Neuronal stem cell (in vitro differentiated cells): ENCODE measurements at regions not wholly inside any gene's neighbourhood (a gene's known extent, or its start where the extent isn't known, plus 50 kb on each side); places are given as distances from the start of the nearest gene placed in this dataset.

Source experiments
- DNase-seq: peaks from one replicate; pipeline ENCODE4 v3.0.0-alpha.2; 2013; ENCODE audit warnings: low spot score
- H2AFZ ChIP-seq: one replicate; pipeline ENCODE4 v1.6.1; 2013; ENCODE audit warnings: mild to moderate bottlenecking, low read length, inconsistent platforms
- H2AK5ac ChIP-seq: 2 replicates; pipeline ENCODE4 v1.6.1; 2013; ENCODE audit warnings: low read depth, mild to moderate bottlenecking, inconsistent platforms, low read length, moderate library complexity, mixed read lengths
- H2BK120ac ChIP-seq: 2 replicates; pipeline ENCODE4 v1.6.1; 2013; ENCODE audit warnings: low read depth, mild to moderate bottlenecking, inconsistent platforms, low read length, moderate library complexity, mixed read lengths
- H2BK12ac ChIP-seq: one replicate; pipeline ENCODE4 v1.6.1; 2013; ENCODE audit warnings: low read length, inconsistent platforms
- H2BK15ac ChIP-seq: 2 replicates; pipeline ENCODE4 v1.6.1; 2013; ENCODE audit warnings: mild to moderate bottlenecking, low read length, inconsistent platforms, mixed read lengths
- H2BK5ac ChIP-seq: one replicate; pipeline ENCODE4 v1.6.1; 2013; ENCODE audit warnings: inconsistent platforms, mild to moderate bottlenecking, low read length, moderate library complexity
- H3K14ac ChIP-seq: one replicate; pipeline ENCODE4 v1.6.1; 2013; ENCODE audit warnings: low read length, inconsistent platforms
- H3K18ac ChIP-seq: 2 replicates; pipeline ENCODE4 v1.6.1; 2013; ENCODE audit warnings: low read length, inconsistent platforms
- H3K23ac ChIP-seq: 2 replicates; pipeline ENCODE4 v1.6.1; 2013; ENCODE audit warnings: low read depth, mild to moderate bottlenecking, mixed read lengths, low read length, inconsistent platforms; ENCODE audit not compliant: poor library complexity
- H3K27ac ChIP-seq: replicated peaks from 3 replicates; pipeline ENCODE4 v1.5.1; 2013; ENCODE audit warnings: low read length, inconsistent platforms
- H3K27me3 ChIP-seq, 3 experiments: 2 replicates each; pipeline ENCODE4 v1.6.1; 2013; ENCODE audit warnings: low read length in 3 of 3, mild to moderate bottlenecking in 2 of 3, inconsistent platforms in 1 of 3, low read depth in 1 of 3, mixed read lengths in 1 of 3, moderate library complexity in 1 of 3; ENCODE audit not compliant: control insufficient read depth in 3 of 3, insufficient read depth in 3 of 3
- H3K36me3 ChIP-seq, 2 donors: replicated peaks in 1 of 2; 2 replicates each; pipeline ENCODE4 v1.6.1; 2013; ENCODE audit warnings: low read length in 2 of 2; ENCODE audit not compliant: control insufficient read depth in 2 of 2, insufficient read depth in 2 of 2
- H3K4ac ChIP-seq: 2 replicates; pipeline ENCODE4 v1.6.1; 2013; ENCODE audit warnings: inconsistent platforms, mild to moderate bottlenecking, low read length, moderate library complexity
- H3K4me1 ChIP-seq, 2 donors: 1 replicate in 1 of 2; 2 replicates in 1 of 2; pipeline ENCODE4 v1.6.1; 2013; ENCODE audit warnings: low read length in 2 of 2, low read depth in 1 of 2; ENCODE audit not compliant: control insufficient read depth in 2 of 2, insufficient read depth in 1 of 2
- H3K4me2 ChIP-seq: one replicate; pipeline ENCODE4 v1.6.1; 2013; ENCODE audit warnings: mild to moderate bottlenecking, low read length, inconsistent platforms; ENCODE audit not compliant: insufficient read depth, poor library complexity, severe bottlenecking
- H3K4me3 ChIP-seq, 2 donors: 2 replicates each; pipeline ENCODE4 v1.5.1; 2013; ENCODE audit warnings: low read length in 2 of 2, mild to moderate bottlenecking in 2 of 2, inconsistent platforms in 1 of 2, moderate library complexity in 1 of 2
- H3K79me1 ChIP-seq: one replicate; pipeline ENCODE4 v1.6.1; 2013; ENCODE audit warnings: low read depth, mild to moderate bottlenecking, inconsistent platforms, low read length, moderate library complexity
- H3K9ac ChIP-seq: one replicate; pipeline ENCODE4 v1.6.1; 2013; ENCODE audit warnings: mild to moderate bottlenecking, low read depth, low read length, inconsistent platforms; ENCODE audit not compliant: poor library complexity
- H3K9me3 ChIP-seq, 2 donors: replicated peaks in 1 of 2; 2 replicates each; pipeline versions ENCODE3 to v1.6.1; 2013; ENCODE audit warnings: low read length in 2 of 2, mild to moderate bottlenecking in 2 of 2, inconsistent platforms in 1 of 2, low read depth in 1 of 2, mixed read lengths in 1 of 2, moderate library complexity in 1 of 2; ENCODE audit not compliant: control insufficient read depth in 2 of 2, insufficient read depth in 1 of 2
- H4K8ac ChIP-seq: one replicate; pipeline ENCODE4 v1.6.1; 2013; ENCODE audit warnings: low read depth, mild to moderate bottlenecking, inconsistent platforms, low read length, moderate library complexity
- H4K91ac ChIP-seq: one replicate; pipeline ENCODE4 v1.6.1; 2013; ENCODE audit warnings: low read length, low read depth, mild to moderate bottlenecking, inconsistent platforms; ENCODE audit not compliant: poor library complexity
- WGBS, 2 donors: extraction: QIAGEN DNeasy Blood & Tissue Kit; methylation state at CpG; one replicate each; pipeline ENCODE4 v1.1.7; 2013; ENCODE audit warnings: missing lambda C conversion rate in 2 of 2, mixed read lengths in 1 of 2; ENCODE audit not compliant: insufficient read length in 2 of 2, insufficient replicate concordance in 1 of 2; ENCODE audit errors: extremely low coverage in 2 of 2; 5-methylcytosine and 5-hydroxymethylcytosine counted together

DNA sequence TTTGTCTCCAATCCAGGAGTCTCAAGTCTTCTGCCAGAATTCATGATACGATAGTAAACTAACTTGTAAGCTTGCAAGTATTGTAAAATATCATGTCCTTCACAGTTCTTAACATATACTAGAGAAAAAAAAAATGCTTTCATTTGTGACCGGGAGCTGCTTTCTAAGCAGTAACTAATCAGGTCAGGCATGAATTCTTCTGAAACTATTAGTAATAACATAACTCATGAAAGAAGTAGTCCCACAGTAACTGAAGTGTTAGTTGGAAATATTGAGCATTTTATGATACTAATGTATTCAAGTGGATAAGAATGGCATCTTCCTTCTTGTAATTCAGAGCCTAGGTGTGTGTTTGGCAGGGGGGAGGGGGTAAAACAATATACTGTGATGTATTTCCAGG, 665.6 kb downstream of the DNAJB9 start:
- H3K14ac ChIP-seq: no peak overlapping the region
- H2BK5ac ChIP-seq: no peak overlapping the region
- DNase-seq: no peak
- no peak overlapping the region for H4K8ac ChIP-seq
- no peak overlapping the region for H3K4ac ChIP-seq
- no peaks in the 10 kb centered on the region for H3K36me3 ChIP-seq
- no peaks in the 10 kb centered on the region for H3K79me1 ChIP-seq
- no peak overlapping the region for H2BK15ac ChIP-seq
- H3K9me3 ChIP-seq: peaks cover 3 to 4% of the 10 kb centered on the region in 2 donors
- no CpG with 5 or more reads among the region's 2 CpGs for WGBS, 2 donors
- H3K4me3 ChIP-seq: no peak overlapping the region
- H3K23ac ChIP-seq: no peak overlapping the region
- H2BK120ac ChIP-seq: no peak overlapping the region
- H2AK5ac ChIP-seq: no peak overlapping the region
- H4K91ac ChIP-seq: no peak overlapping the region
- no peak overlapping the region for H3K27ac ChIP-seq
- no peak overlapping the region for H3K18ac ChIP-seq
- H3K27me3 ChIP-seq: no peaks in the 10 kb centered on the region
- H3K4me1 ChIP-seq: no peaks in the 10 kb centered on the region
- H3K4me2 ChIP-seq: no peak overlapping the region
- H2AFZ ChIP-seq: no peak overlapping the region
- H2BK12ac ChIP-seq: no peak overlapping the region
- H3K9ac ChIP-seq: no peak overlapping the region

DNA sequence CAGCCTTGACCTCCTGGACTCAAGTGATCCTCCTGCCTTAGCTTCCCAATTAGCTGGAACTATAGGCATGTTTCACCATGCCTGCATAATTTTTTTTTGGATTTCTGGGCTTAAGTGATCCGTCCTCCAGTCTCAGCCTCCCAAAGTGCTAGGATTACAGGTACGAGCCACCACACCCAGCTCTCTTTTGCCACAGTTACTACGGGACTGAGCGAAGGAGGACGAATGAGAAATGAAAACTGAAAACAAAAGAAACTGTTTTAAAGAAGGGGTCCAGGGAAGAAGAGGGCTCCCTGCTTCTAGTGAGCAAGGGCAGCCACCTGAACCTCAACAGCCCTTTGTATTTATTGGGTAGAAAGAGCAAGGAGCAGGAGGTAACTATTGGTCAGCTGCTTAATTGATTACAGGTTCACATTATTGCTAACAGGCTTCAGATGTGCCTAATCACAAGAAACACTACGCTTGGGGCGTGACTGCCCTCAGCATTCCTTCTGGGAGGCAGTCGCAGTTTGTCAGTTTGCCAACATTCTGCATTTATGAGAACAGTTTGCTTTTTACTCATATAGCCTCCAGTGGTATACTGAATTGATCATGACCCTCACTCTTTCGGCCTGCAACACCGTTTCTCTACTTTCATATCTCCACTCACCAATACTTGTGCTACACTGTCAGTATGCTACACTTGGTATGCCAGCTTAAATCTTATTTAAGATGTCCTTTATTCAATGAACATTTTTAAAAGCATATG, 676.8 kb downstream of the DNAJB9 start:
- no CpG with 5 or more reads among the region's 10 CpGs for WGBS, 2 donors
- no peak for DNase-seq

DNA sequence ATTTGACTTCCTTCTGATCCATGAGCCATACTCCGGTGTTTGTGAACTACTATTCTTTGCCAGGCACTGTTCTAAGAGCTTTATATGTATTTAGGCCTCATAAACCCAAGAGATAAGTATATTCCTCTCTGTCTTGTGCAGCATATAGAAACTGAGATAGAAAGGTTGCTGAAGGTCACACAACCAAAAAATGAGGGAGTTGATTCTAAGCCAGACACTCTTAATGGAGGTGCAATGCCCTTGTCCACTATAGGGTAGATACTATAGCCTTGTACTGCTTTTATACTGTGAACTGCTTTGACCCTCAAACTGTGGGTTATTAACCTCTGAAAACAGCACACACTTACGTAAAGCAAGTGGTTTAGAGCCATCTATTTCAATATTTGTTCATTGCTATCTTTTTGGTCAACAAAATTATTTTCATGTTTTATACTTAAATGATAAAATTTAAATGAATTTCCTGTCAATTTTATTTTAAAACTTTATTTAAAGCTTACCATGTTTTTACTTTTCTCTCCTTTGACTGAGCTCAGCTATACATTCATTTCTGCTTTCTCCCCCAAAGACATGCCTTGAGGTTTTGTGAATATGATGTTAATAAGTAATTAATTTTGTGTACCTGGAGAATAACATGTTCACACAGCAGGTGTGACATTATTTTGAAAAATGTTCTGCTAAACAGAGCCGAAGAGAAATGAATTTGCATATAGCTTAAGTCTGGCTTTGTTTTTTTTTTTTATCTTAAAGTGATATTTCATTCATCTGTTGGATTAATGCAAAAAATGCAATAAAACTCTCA, 687.3 kb downstream of the DNAJB9 start:
- Histone ChIP-seq H3K4me2 (no peak overlapping the region), H3K9me3 (no peaks in the 10 kb centered on the region), H2AFZ (peak overlapping the region; percentile 0), H4K8ac (no peak overlapping the region), H2BK15ac (no peak overlapping the region), H2BK5ac (no peak overlapping the region), H3K27me3 (no peaks in the 10 kb centered on the region), H3K4me1 (no peaks in the 10 kb centered on the region), H3K9ac (no peak overlapping the region), H3K23ac (no peak overlapping the region), H3K4ac (no peak overlapping the region), H3K4me3 (no peak overlapping the region), H3K14ac (no peak overlapping the region), H3K36me3 (no peaks in the 10 kb centered on the region), H2AK5ac (no peak overlapping the region), H4K91ac (no peak overlapping the region), H3K18ac (no peak overlapping the region), H2BK120ac (no peak overlapping the region), H2BK12ac (no peak overlapping the region), H3K79me1 (no peaks in the 10 kb centered on the region), H3K27ac (no peak overlapping the region)
- WGBS, 2 donors: no CpG with 5 or more reads among the region's 3 CpGs
- DNase-seq: no peak

More for the DNA sequence above, 676.8 kb downstream of the DNAJB9 start:
- H3K23ac ChIP-seq: no peak overlapping the region
- no peak overlapping the region for H3K18ac ChIP-seq
- H3K79me1 ChIP-seq: no peaks in the 10 kb centered on the region
- H4K8ac ChIP-seq: no peak overlapping the region
- H3K9ac ChIP-seq: no peak overlapping the region
- H2AK5ac ChIP-seq: no peak overlapping the region
- no peaks in the 10 kb centered on the region for H3K36me3 ChIP-seq
- no peak overlapping the region for H3K14ac ChIP-seq
- H3K27me3 ChIP-seq: no peaks in the 10 kb centered on the region
- no peak overlapping the region for H2BK12ac ChIP-seq
- H4K91ac ChIP-seq: no peak overlapping the region
- H3K27ac ChIP-seq: no peak overlapping the region
- H3K4me2 ChIP-seq: no peak overlapping the region
- H3K4me1 ChIP-seq: no peaks in the 10 kb centered on the region
- no peak overlapping the region for H2BK120ac ChIP-seq
- H3K4ac ChIP-seq: no peak overlapping the region
- H2AFZ ChIP-seq: no peak overlapping the region
- no peak overlapping the region for H2BK15ac ChIP-seq
- no peak overlapping the region for H3K4me3 ChIP-seq
- H2BK5ac ChIP-seq: no peak overlapping the region
- H3K9me3 ChIP-seq: no peaks in the 10 kb centered on the region

DNA sequence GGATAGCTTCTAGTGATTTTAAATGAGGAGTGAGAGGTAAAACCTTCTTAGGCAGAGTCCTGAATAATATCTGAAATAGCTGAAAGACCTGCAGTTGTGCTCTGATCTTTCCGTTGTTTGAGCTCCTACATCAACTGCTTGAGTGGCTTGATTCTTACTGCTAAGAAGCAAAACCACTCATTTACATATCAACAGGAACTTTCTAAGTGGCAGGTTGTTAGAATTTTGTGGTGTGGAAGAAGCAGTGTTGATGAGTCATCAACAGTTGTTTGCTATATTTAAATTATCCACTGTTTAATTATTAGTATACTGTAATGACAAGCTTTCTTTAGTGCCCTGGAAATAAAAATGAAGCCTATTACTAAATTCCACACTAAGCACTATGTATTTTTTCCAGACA, 689.5 kb downstream of the DNAJB9 start:
- H2AFZ ChIP-seq: peak overlapping the region; percentile 6
- no peak overlapping the region for H2BK12ac ChIP-seq
- no peak overlapping the region for H3K14ac ChIP-seq
- no peak overlapping the region for H2AK5ac ChIP-seq
- H2BK15ac ChIP-seq: no peak overlapping the region
- no peaks in the 10 kb centered on the region for H3K36me3 ChIP-seq
- H3K4me1 ChIP-seq: no peaks in the 10 kb centered on the region
- no peaks in the 10 kb centered on the region for H3K9me3 ChIP-seq
- H4K8ac ChIP-seq: no peak overlapping the region
- H3K9ac ChIP-seq: no peak overlapping the region
- no CpG with 5 or more reads among the region's 1 CpG for WGBS, 2 donors
- peak; percentile 8 for DNase-seq
- no peaks in the 10 kb centered on the region for H3K79me1 ChIP-seq
- H3K4me2 ChIP-seq: no peak overlapping the region
- no peak overlapping the region for H4K91ac ChIP-seq
- H3K27me3 ChIP-seq: no peaks in the 10 kb centered on the region
- no peak overlapping the region for H3K27ac ChIP-seq
- H3K4me3 ChIP-seq: no peak overlapping the region
- no peak overlapping the region for H3K4ac ChIP-seq
- H2BK120ac ChIP-seq: no peak overlapping the region
- H2BK5ac ChIP-seq: no peak overlapping the region
- H3K23ac ChIP-seq: no peak overlapping the region
- H3K18ac ChIP-seq: no peak overlapping the region
